ENCODE measurements at regions not wholly inside any gene's neighbourhood (a gene's known extent, or its start where the extent isn't known, plus 50 kb on each side); places are given as distances from the start of the nearest gene placed in this dataset.

DNA sequence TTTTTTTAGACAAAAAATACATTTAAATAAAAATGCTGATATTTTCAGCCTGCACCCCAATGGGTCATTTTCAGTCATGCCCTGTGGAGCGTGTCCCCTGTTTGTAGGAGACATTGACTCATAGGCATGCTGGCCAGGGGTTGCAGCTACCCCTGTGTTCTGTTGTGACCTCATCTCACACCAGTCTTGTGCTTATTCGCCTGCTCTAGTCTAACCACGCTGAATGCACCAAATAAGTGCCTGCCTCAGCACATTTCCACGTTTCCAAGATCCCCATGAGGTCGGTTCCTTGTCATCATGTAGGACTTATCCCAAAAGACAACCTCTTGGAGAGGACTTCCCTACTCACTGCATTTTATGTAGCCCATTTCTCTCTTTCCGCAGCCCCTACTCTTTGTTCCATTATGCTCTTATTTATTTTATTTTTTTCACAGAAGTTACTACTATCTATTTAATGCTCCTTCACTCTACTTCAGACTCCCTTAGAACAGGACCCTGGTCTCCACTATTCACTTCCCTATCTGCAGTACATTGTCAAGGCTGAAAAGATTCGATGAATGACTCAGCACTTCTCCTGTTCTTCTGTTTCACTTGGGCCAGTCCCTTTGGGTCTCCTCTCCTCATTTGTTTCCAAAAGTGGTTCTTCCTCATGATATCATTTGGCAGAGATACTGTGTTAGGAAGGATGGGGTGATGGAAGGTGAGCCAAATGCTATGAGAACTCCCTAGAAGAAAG is 109.7 kb downstream of the MSL3 start:
- no peak overlapping the region for H3K9ac ChIP-seq
- no peak for DNase-seq
- no peak overlapping the region for H3K4me2 ChIP-seq
- ChIA-PET CTCF (no interaction called here), POLR2A (no interaction called here)
- H3K4me1 ChIP-seq (ENCODE audit: control insufficient read depth in 1 of 2, insufficient read depth in 2 of 2, low read depth in 1 of 2, low read length in 1 of 2), result no peaks in the 10 kb centered on the region
- H3K36me3 ChIP-seq (replicated peaks in 1 of 2; ENCODE audit: control insufficient read depth in 1 of 2, insufficient read depth in 2 of 2, low read length in 1 of 2), result no peaks in the 10 kb centered on the region
- no peaks in the 10 kb centered on the region for H3K9me3 ChIP-seq
- H4K20me1 ChIP-seq (ENCODE audit: insufficient read depth), result no peaks in the 10 kb centered on the region
- 20% methylated on average over 7 of the region's 7 CpGs for WGBS (ENCODE audit: low lambda C conversion rate)
- no peaks in the 10 kb centered on the region for H3K9me2 ChIP-seq
- no peaks in the 10 kb centered on the region for H3F3A ChIP-seq (replicated peaks; ENCODE audit: insufficient read depth)
- H3K27me3 ChIP-seq (ENCODE audit: insufficient read depth), result no peaks in the 10 kb centered on the region
- H3K27ac ChIP-seq (ENCODE audit: low read depth in 2 of 2, low read length in 1 of 2), result no peak overlapping the region
- H3K4me3 ChIP-seq (ENCODE audit: low read depth in 2 of 2, low read length in 1 of 2), result no peak overlapping the region
- H2AFZ ChIP-seq (ENCODE audit: low read depth), result no peak overlapping the region
- no peaks in the 10 kb centered on the region for H3K79me2 ChIP-seq (ENCODE audit: insufficient read depth)
- TF ChIP-seq, protein P1, sequence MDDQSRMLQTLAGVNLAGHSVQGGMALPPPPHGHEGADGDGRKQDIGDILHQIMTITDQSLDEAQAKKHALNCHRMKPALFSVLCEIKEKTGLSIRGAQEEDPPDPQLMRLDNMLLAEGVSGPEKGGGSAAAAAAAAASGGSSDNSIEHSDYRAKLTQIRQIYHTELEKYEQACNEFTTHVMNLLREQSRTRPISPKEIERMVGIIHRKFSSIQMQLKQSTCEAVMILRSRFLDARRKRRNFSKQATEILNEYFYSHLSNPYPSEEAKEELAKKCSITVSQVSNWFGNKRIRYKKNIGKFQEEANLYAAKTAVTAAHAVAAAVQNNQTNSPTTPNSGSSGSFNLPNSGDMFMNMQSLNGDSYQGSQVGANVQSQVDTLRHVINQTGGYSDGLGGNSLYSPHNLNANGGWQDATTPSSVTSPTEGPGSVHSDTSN (IDR thresholded peaks at IDR 0.05), result no peak
- TF ChIP-seq TCF12 (IDR thresholded peaks at IDR 0.05) (no peak), POLR2AphosphoS5 (IDR thresholded peaks at IDR 0.05; ENCODE audit: low read depth, low read length) (no peak), FOSL2 (IDR thresholded peaks at IDR 0.05; ENCODE audit: borderline replicate concordance, low read depth) (no peak), RCOR1 (IDR thresholded peaks at IDR 0.05; ENCODE audit: low read length) (no peak), NFIC (IDR thresholded peaks at IDR 0.05; ENCODE audit: borderline replicate concordance) (no peak), MEF2A (IDR thresholded peaks at IDR 0.05; ENCODE audit: borderline replicate concordance, low read depth) (no peak), SIN3A (IDR thresholded peaks at IDR 0.05; ENCODE audit: borderline replicate concordance, low read depth, low read length) (no peak), YY1 (IDR thresholded peaks at IDR 0.05; ENCODE audit: low read depth) (no peak), NRF1 (IDR thresholded peaks at IDR 0.05; ENCODE audit: low read depth, low read length) (no peak)
- TF ChIP-seq, protein P2, sequence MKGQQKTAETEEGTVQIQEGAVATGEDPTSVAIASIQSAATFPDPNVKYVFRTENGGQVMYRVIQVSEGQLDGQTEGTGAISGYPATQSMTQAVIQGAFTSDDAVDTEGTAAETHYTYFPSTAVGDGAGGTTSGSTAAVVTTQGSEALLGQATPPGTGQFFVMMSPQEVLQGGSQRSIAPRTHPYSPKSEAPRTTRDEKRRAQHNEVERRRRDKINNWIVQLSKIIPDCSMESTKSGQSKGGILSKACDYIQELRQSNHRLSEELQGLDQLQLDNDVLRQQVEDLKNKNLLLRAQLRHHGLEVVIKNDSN (IDR thresholded peaks at IDR 0.05; ENCODE audit: borderline replicate concordance, low read depth), result no peak
- TF ChIP-seq, protein P3, sequence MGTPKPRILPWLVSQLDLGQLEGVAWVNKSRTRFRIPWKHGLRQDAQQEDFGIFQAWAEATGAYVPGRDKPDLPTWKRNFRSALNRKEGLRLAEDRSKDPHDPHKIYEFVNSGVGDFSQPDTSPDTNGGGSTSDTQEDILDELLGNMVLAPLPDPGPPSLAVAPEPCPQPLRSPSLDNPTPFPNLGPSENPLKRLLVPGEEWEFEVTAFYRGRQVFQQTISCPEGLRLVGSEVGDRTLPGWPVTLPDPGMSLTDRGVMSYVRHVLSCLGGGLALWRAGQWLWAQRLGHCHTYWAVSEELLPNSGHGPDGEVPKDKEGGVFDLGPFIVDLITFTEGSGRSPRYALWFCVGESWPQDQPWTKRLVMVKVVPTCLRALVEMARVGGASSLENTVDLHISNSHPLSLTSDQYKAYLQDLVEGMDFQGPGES (IDR thresholded peaks at IDR 0.05; ENCODE audit: low read depth, low read length), result no peak
- TF ChIP-seq, protein P4, sequence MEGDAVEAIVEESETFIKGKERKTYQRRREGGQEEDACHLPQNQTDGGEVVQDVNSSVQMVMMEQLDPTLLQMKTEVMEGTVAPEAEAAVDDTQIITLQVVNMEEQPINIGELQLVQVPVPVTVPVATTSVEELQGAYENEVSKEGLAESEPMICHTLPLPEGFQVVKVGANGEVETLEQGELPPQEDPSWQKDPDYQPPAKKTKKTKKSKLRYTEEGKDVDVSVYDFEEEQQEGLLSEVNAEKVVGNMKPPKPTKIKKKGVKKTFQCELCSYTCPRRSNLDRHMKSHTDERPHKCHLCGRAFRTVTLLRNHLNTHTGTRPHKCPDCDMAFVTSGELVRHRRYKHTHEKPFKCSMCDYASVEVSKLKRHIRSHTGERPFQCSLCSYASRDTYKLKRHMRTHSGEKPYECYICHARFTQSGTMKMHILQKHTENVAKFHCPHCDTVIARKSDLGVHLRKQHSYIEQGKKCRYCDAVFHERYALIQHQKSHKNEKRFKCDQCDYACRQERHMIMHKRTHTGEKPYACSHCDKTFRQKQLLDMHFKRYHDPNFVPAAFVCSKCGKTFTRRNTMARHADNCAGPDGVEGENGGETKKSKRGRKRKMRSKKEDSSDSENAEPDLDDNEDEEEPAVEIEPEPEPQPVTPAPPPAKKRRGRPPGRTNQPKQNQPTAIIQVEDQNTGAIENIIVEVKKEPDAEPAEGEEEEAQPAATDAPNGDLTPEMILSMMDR (IDR thresholded peaks at IDR 0.05), result no peak
- TF ChIP-seq, protein P5, sequence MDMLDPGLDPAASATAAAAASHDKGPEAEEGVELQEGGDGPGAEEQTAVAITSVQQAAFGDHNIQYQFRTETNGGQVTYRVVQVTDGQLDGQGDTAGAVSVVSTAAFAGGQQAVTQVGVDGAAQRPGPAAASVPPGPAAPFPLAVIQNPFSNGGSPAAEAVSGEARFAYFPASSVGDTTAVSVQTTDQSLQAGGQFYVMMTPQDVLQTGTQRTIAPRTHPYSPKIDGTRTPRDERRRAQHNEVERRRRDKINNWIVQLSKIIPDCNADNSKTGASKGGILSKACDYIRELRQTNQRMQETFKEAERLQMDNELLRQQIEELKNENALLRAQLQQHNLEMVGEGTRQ (IDR thresholded peaks at IDR 0.05; ENCODE audit: borderline replicate concordance, low read depth, low read length), result no peak
